Colonic mucosa (tissue), 4 donors: ENCODE measurements at regions not wholly inside any gene's neighbourhood (a gene's known extent, or its start where the extent isn't known, plus 50 kb on each side); places are given as distances from the start of the nearest gene placed in this dataset.

Experiments used
- DNase-seq: peaks from one replicate; pipeline ENCODE4 v3.0.0-alpha.2; 2020
- H3K27ac ChIP-seq: fragments of 200-600 bp; one replicate; pipeline ENCODE4 v1.8.0; 2021
- H3K27me3 ChIP-seq: fragments of 200-600 bp; one replicate; pipeline ENCODE4 v1.8.0; 2021
- H3K36me3 ChIP-seq: fragments of 200-600 bp; one replicate; pipeline ENCODE4 v1.8.0; 2021
- H3K4me1 ChIP-seq: fragments of 200-600 bp; one replicate; pipeline ENCODE4 v1.8.0; 2021; ENCODE audit warnings: mild to moderate bottlenecking
- H3K4me3 ChIP-seq: fragments of 200-600 bp; one replicate; pipeline ENCODE4 v1.8.0; 2021
- H3K9ac ChIP-seq, 2 donors: one replicate each; pipeline ENCODE4 v1.7.0; 2013; ENCODE audit warnings: control low read depth in 2 of 2, low read depth in 2 of 2, low read length in 2 of 2
- H3K9me3 ChIP-seq: fragments of 200-600 bp; one replicate; pipeline ENCODE4 v1.8.0; 2021
- intact Hi-C: fragments of 100-400 bp; cut with DNase I; formaldehyde crosslinking; loops from one replicate; pipeline ENCODE4 v1.14.1; 2022
- TF ChIP-seq, protein P1 (sequence below): fragments of 200-600 bp; IDR thresholded peaks from one replicate; pipeline ENCODE4 v1.8.0; 2022; ENCODE audit warnings: antibody characterized with exemption, mild to moderate bottlenecking
- donor health status: healthy.
- donor health status: DM: no; HTN: no; CAD: no.
- donor health status: DM: no; HTN: no; CAD: no.

DNA sequence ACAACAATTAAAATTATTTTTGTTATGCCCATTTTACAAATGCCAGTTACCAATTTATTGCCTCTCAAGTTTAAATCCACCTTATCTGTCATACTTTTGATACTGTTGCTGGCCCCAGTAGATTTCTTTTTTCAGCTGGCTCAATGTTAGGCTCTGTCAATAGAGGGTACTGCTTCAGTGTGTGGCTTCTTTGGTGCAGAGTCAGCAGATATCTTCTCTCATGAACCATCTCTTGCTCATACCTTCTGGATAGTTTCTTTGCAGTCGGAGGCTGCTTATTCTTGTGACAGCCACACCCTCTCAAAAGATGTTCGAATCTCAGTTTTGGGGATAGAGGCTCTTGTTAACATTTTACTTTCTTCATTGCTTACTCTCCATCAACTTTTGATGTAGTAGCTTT is 849.9 kb upstream of the SEMA6A start:
- intact Hi-C loops = no loop called here
- TF ChIP-seq, protein P1, sequence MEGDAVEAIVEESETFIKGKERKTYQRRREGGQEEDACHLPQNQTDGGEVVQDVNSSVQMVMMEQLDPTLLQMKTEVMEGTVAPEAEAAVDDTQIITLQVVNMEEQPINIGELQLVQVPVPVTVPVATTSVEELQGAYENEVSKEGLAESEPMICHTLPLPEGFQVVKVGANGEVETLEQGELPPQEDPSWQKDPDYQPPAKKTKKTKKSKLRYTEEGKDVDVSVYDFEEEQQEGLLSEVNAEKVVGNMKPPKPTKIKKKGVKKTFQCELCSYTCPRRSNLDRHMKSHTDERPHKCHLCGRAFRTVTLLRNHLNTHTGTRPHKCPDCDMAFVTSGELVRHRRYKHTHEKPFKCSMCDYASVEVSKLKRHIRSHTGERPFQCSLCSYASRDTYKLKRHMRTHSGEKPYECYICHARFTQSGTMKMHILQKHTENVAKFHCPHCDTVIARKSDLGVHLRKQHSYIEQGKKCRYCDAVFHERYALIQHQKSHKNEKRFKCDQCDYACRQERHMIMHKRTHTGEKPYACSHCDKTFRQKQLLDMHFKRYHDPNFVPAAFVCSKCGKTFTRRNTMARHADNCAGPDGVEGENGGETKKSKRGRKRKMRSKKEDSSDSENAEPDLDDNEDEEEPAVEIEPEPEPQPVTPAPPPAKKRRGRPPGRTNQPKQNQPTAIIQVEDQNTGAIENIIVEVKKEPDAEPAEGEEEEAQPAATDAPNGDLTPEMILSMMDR = no peak
- Histone ChIP-seq H3K9me3 (no peaks in the 10 kb centered on the region), H3K36me3 (no peaks in the 10 kb centered on the region), H3K27ac (no peak overlapping the region), H3K4me3 (no peak overlapping the region), H3K4me1 (no peaks in the 10 kb centered on the region), H3K27me3 (no peaks in the 10 kb centered on the region), H3K9ac (no peak overlapping the region)
- DNase-seq = no peak

DNA sequence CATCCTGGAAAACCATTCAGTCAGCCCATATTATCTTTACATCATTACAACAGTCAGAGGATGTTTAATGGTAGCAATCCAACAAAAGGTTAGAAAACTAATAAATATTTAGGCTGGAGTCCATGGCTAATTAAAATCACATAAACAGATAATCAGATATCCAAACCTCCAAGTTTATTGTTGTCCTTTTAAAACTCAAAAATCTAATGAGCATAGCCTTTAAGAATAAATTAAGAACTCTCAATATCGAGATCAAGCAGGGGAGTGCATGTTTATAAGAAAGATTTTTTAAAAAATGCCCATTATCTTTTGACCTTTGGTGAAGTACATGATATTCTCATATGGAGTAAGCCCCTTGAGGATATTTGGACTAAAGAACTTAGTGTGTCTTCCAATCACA is 842.9 kb upstream of the SEMA6A start:
- H3K36me3 ChIP-seq = no peaks in the 10 kb centered on the region
- no peaks in the 10 kb centered on the region for H3K9me3 ChIP-seq
- DNase-seq = no peak
- intact Hi-C loops = no loop called here
- TF ChIP-seq, protein P1 = no peak
- no peaks in the 10 kb centered on the region for H3K4me1 ChIP-seq
- H3K27me3 ChIP-seq = no peaks in the 10 kb centered on the region
- no peak overlapping the region for H3K27ac ChIP-seq
- H3K9ac ChIP-seq = no peak overlapping the region
- no peak overlapping the region for H3K4me3 ChIP-seq

DNA sequence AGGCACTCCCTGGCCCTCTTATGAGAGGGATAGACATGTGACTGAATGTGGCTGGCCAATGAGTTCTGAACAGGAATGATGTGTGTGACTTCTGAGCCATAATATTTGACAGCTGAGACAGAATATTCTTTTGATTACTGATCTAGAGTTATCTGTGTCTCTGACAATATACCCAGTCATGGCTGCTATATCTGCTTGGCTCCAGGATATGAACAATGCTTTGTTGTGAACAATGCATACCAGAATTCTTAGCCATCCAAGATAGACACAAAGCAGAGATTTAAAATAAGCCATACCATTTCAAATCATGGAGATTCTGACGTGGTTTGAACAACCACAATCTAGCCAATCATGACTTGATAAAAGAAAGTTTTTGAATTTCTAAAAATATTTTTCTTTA is 840.3 kb upstream of the SEMA6A start:
- no peak overlapping the region for H3K9ac ChIP-seq
- TF ChIP-seq, protein P1 = no peak
- DNase-seq = no peak
- no peak overlapping the region for H3K27ac ChIP-seq
- no peaks in the 10 kb centered on the region for H3K4me1 ChIP-seq
- no peaks in the 10 kb centered on the region for H3K36me3 ChIP-seq
- intact Hi-C loops = no loop called here
- no peaks in the 10 kb centered on the region for H3K27me3 ChIP-seq
- H3K4me3 ChIP-seq = no peak overlapping the region
- no peaks in the 10 kb centered on the region for H3K9me3 ChIP-seq

GRCh38 chr5:117411701-117412100 is 837.1 kb upstream of the SEMA6A start:
- H3K4me3 ChIP-seq = no peak overlapping the region
- TF ChIP-seq, protein P1 = no peak
- no peak overlapping the region for H3K27ac ChIP-seq
- no peak overlapping the region for H3K9ac ChIP-seq
- H3K27me3 ChIP-seq = no peaks in the 10 kb centered on the region
- H3K9me3 ChIP-seq = no peaks in the 10 kb centered on the region
- H3K36me3 ChIP-seq = no peaks in the 10 kb centered on the region
- intact Hi-C loops = no loop called here
- DNase-seq = no peak
- no peaks in the 10 kb centered on the region for H3K4me1 ChIP-seq

DNA sequence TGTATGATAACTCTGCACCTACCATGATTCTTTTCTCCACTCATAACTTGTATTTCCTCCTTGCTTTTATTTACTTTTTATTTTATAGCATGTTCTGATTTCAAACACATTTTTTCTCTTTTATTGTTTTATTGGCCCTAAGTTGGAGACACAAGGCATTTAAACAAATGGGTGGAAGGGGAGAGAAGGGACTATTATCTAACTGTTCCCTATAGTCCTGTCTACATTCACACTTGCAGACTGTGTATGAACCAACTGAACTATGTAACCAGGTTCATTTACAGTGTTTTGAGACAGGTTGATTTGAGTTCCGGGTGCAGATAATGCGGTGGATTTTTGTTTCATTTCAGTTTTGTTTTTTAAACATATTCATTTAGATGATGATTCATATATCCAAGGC is 830.6 kb upstream of the SEMA6A start:
- no peaks in the 10 kb centered on the region for H3K9me3 ChIP-seq
- TF ChIP-seq, protein P1 = no peak
- H3K9ac ChIP-seq = no peak overlapping the region
- H3K4me3 ChIP-seq = no peak overlapping the region
- no peaks in the 10 kb centered on the region for H3K4me1 ChIP-seq
- no peaks in the 10 kb centered on the region for H3K36me3 ChIP-seq
- no peaks in the 10 kb centered on the region for H3K27me3 ChIP-seq
- H3K27ac ChIP-seq = peak overlapping the region; percentile 47
- DNase-seq = peak; percentile 31
- intact Hi-C loops = no loop called here
